GM21825 (cell line): ENCODE measurements at regions not wholly inside any gene's neighbourhood (a gene's known extent, or its start where the extent isn't known, plus 50 kb on each side); places are given as distances from the start of the nearest gene placed in this dataset.
"Not testable (repeated sequence)": the region's sequence is repeated elsewhere in the genome, so short reads cannot be mapped to it uniquely, and the experiment has no call there.

ENCODE experiments used
- ATAC-seq: cut with Tn5 transposase; IDR thresholded peaks from one replicate; pipeline ENCODE4 v1.9.1; 2021; ENCODE audit warnings: mild to moderate bottlenecking, moderate library complexity; ENCODE audit not compliant: unreplicated experiment

DNA sequence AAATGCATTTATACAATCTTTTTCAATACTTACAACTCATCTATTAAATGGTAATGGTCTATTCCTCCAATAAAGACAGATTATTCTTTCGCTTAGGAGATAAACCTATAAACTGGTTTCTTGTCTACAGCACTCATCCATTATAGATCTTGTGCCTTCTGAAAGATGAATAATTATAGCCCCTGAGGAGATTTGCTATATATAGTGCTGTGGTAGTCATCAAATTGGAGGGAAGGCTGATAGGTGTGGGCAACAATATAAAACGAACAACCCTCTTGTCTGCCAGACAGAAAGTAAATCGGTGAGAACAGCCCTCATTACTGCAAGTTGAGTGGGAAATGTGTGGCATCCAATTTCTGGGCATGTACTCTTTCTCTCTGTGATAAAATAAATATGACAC lies 292.5 kb upstream of the CNR1 start:
- no peak for ATAC-seq

GRCh38 chr6:88456221-88456859 lies 290.2 kb upstream of the CNR1 start:
- ATAC-seq: no peak

DNA sequence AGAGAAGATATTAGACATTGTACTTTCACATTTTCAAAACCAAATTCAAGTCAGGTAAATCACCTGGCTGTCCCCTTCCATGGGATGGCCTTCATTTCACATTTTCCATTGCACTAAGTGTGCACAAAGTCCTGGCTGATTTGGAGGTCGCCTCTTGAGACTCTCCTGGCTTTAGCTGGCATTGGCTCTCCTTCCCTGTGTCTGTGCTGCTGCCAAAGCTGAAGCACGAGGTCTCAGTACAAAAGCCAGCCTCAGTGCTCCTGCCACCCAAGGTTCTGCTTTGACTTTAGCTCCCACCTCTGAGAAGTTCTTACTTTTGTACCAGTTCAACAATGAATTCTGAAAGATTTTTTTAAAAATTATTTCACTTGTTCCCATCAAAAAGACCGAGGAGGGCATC lies 289.2 kb upstream of the CNR1 start:
- no peak for ATAC-seq

DNA sequence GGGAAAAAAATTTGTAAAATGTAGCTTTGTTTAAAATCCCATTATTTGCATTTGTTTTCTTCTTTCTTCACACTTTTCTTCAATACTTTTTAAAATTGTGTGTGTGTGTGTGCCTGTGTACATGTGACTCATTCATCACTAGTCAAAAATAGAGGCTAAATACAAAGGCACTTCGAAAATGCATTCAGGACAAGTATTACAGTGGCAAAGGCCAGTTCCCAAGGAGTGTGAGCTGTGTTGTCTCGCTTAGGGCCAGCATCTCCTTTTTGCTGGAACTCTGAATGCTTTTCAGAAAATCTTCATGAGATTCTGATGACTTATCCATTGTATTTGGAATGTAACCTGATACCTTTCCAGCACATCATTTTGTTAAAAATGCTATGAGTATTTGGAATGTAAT lies 288.5 kb upstream of the CNR1 start:
- ATAC-seq: no peak

- ATAC-seq: no peak
Measured at GRCh38 chr6:88449770-88450169, 283.6 kb upstream of the CNR1 start.

GRCh38 chr6:88445188-88445965 lies 279.2 kb upstream of the CNR1 start:
- no peak for ATAC-seq

DNA sequence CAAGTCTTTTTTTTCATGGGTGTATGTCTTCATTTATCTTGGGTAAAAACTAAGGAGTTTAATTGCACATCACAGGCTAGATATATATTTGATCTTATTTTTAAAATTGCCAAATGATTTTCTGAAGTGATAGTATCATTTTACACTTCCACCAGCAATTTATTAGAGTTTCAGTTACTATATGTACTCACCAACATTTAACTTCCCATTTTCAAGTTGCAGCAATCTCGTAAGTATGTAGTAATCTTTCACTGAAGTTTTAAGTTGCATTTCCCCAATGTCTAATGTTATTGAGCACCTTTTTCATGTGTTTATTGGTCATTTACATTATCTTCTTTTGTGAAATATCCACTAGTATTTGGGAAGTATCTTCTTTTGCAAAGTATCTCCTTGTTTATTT lies 277.4 kb upstream of the CNR1 start:
- ATAC-seq: no peak

DNA sequence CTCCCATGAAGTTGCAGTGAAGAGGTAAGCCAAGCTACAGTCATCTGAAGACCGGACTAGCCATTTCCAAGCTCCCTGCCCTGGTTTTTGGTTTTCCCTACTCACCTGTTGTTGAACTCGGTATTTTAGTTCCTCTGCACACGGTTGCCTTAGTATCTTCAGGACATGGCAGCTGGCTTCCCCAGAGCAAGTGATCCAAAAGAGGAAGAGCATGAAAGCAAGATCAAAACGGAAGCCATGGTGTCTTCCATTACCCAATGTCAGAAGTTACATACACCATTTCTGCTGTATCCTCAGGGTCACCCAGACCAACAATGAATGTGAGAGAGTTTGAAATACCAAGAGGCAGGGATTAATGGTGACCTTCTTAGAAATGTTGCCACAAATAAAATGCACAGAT lies 276.6 kb upstream of the CNR1 start:
- no peak for ATAC-seq

DNA sequence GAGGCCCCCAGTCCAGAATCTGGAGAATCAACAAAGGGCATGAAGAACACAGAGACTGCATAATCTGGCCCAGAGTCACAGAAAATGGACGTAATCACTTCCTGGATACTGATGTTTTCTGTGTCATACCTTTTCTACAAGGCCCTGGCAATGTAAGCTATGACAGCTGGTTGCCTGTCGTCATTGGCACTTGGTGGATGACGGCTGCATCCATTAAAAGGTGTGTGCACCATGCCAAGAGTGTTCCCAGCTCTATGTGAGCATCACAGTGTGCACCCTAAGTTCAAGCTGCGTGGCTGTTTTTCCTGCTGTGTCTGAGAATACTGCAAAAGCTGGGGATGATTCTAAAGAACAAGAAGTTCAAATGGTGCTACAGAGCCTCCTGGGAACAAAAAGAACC lies 275.2 kb upstream of the CNR1 start:
- ATAC-seq: no peak

DNA sequence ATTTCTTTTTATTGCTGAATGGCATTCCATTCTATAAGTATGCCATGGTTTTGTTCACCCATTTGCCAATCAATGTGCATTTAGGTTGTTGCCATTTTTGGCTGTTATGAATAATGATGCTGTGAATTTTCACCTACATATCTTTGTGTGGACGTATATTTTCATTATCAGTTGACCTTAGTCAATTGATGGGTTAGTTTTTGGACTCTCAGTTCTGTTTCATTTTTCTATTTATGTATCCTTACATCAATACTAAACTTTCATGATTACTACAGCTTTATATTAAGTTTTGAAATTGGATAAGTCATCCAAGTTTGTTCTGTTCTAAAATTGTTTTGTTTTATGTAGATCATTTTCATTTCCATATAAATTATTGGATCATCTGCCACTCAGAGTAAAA lies 261.9 kb upstream of the CNR1 start:
- ATAC-seq: no peak

DNA sequence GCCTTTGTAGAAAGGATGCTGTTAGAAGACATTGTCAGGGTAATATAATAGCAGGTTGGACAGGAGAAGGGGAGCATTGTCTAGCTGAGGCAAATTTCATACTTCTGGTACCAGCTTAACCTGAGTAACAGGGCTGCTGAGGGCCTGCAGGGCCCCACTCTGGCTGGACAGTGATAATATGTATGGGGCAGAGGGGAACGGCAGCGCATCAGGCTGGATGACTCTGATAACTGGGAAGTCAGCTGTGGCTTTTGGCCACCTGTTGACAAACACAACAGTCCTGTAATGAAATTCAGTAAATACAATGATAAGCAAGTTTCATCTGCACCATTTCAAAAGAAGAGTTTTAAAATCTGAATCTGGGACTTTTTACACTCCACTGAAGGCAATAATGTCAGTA lies 259.9 kb upstream of the CNR1 start:
- ATAC-seq: no peak

- ATAC-seq: no peak
Measured at GRCh38 chr6:88422831-88423230, 256.7 kb upstream of the CNR1 start.

DNA sequence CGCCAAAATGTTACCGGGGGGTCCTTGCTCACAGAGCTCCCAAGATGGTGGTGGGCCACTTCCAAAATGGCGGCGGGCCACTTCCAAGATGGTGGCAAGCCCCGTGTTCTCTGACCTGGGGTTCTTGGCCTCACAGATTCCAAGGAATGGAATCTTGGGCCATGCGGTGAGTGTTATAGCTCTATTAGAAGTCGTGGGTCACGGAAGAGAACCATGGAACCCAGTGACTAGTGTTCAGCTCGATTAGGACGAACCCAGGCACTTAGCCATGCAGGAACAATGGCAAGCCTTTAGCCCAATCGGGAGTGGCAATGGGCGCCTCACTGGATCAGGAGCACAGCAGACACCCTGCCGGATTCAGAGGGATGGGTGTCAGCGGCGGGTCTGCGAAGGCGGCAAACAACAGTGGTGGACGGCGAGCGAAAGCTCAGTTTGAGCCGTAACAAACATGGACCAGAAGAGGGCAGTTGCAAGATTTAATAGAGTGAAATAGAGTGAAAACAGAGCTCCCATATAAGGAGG lies 254.9 kb upstream of the CNR1 start:
- ATAC-seq: not testable (repeated sequence)

DNA sequence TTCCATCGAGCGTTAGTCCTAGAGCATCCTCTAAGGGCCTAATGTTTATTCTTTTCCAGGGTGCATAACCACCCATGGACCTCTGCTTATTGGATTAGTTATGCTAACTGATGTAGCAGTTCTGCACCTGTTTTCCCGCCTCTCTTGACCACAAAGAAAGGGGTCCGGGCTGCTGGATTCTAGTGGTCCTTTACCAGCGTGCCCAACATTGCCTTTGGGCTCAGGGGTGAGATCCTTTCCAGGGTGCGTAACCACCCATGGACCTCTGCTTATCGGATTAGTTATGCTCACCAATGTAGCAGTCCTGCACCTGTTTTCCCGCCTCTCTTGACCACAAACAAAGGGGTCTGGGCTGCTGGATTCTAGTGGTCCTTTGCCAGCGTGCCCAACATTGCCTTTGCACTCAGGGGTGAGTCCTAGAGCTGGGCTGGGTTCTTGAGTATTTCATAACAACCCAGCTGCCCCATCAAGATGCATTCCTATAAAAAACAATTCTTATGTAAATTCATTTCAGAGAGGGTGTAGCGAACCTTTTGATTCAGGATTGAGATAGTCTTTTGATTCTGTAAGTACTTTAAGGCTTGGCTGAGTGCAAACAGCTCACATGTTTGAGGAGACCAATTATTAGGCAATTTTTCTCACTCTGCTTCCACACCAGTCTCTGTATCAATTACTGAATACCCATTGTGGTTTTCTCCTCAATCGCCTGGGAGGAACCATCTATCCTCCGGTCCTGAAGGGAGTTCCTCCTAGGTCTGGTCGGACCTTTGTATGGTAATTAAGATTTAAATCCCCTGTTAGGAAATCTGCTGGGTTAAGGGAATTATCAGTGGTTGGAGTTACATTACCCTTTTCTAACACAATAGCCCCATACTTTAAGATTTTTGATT lies 253.0 kb upstream of the CNR1 start:
- ATAC-seq: not testable (repeated sequence)

GRCh38 chr6:88417361-88417760 lies 251.2 kb upstream of the CNR1 start:
- not testable (repeated sequence) for ATAC-seq

DNA sequence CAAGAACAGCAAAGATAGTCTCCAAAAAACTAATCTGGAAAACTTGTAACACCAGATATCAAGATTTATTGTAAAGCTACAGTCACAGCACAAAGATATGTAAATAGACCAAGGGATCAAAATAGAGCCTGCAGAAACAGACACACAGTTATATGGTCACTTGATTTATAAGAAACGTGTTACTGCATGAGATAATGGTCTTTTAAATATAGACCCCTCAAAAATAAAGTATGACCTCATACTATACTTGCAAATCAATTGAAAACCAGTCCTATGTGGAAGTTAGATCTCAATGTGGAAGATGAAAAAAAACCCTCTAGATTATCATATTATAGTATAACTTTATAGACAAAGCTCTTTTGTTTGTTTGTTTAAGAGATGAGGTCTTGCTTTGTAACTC lies 247.3 kb upstream of the CNR1 start:
- ATAC-seq: no peak

- ATAC-seq: not testable (repeated sequence)
Measured at GRCh38 chr6:88408355-88408754, 242.2 kb upstream of the CNR1 start.

- not testable (repeated sequence) for ATAC-seq
Measured at GRCh38 chr6:88406674-88407073, 240.5 kb upstream of the CNR1 start.

DNA sequence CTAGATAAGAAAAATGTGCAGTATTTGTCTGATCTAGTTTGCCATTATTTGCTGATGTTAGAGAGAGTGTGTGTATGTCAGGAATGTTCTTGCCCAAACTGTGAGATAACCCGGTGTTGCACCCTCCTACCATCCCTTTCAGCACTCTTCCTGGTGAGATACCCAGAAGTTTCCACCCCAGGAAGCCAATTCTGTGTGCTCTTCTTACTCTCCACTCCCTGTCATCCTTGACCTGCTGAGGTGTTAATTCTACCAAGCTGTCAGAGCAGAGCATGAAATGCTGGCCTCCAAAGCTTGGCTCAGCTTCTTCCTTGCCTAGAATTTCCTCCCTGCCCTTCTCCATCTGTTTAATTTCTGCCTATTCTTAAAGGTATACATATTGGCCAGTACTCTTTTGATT lies 237.3 kb upstream of the CNR1 start:
- no peak for ATAC-seq

GRCh38 chr6:88402909-88403308 lies 236.8 kb upstream of the CNR1 start:
- ATAC-seq: no peak

DNA sequence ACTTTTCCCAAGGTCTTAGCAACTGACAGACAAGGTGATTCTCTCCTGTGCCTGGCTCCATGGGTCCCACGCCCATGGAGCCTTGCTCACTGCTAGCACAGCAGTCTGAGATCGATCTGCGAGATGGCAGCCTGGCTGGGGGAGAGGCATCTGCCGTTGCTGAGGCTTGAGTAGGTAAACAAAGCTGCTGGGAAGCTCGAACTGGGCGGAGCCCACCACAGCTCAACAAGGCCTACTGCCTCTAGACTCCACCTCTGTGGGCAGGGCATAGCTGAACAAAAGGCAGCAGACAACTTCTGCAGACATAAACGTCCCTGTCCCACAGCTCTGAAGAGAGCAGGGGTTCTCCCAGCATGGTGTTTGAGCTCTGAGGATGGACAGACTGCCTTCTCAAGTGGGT lies 224.9 kb upstream of the CNR1 start:
- not testable (repeated sequence) for ATAC-seq
